Effector memory CD4-positive, alpha-beta T cell (primary cell): ENCODE measurements at regions not wholly inside any gene's neighbourhood (a gene's known extent, or its start where the extent isn't known, plus 50 kb on each side); places are given as distances from the start of the nearest gene placed in this dataset.

ENCODE experiments used
- DNase-seq, 3 donors: peaks; one replicate each; pipeline ENCODE4 v3.0.0-alpha.2; 2020
- H3K27ac ChIP-seq: 2 replicates; pipeline ENCODE4 v1.7.0; 2013; ENCODE audit warnings: mild to moderate bottlenecking, low read length, moderate library complexity; ENCODE audit not compliant: insufficient read depth, poor library complexity, severe bottlenecking
- H3K27me3 ChIP-seq: replicated peaks from 2 replicates; pipeline ENCODE4 v1.7.0; 2013; ENCODE audit warnings: mild to moderate bottlenecking, low read length; ENCODE audit not compliant: insufficient read depth, control insufficient read depth, poor library complexity, severe bottlenecking
- H3K36me3 ChIP-seq: 2 replicates; pipeline ENCODE4 v1.7.0; 2013; ENCODE audit warnings: mild to moderate bottlenecking, low read length, moderate library complexity; ENCODE audit not compliant: control insufficient read depth, insufficient read depth
- H3K4me1 ChIP-seq: 2 replicates; pipeline ENCODE4 v1.7.0; 2013; ENCODE audit warnings: low read length, mild to moderate bottlenecking; ENCODE audit not compliant: control insufficient read depth, insufficient read depth, poor library complexity, severe bottlenecking
- H3K4me3 ChIP-seq: 2 replicates; pipeline ENCODE4 v1.7.0; 2013; ENCODE audit warnings: low read length, low read depth, mild to moderate bottlenecking; ENCODE audit not compliant: insufficient read depth, poor library complexity, severe bottlenecking
- H3K9me3 ChIP-seq: 2 replicates; pipeline ENCODE4 v1.7.0; 2013; ENCODE audit warnings: mild to moderate bottlenecking, low read length, moderate library complexity; ENCODE audit not compliant: control insufficient read depth

GRCh38 chr10:8128511-8128910 lies 74.0 kb downstream of the GATA3 start:
- Histone ChIP-seq H3K9me3 (no peaks in the 10 kb centered on the region), H3K27ac (no peak overlapping the region), H3K36me3 (no peaks in the 10 kb centered on the region), H3K4me3 (no peak overlapping the region), H3K27me3 (no peaks in the 10 kb centered on the region), H3K4me1 (peaks cover 3% of the 10 kb centered on the region)
- DNase-seq: no peak

GRCh38 chr10:8129438-8129837 lies 75.0 kb downstream of the GATA3 start:
- peaks cover 3% of the 10 kb centered on the region for H3K4me1 ChIP-seq
- no peaks in the 10 kb centered on the region for H3K36me3 ChIP-seq
- no peak overlapping the region for H3K27ac ChIP-seq
- DNase-seq: no peak
- no peak overlapping the region for H3K4me3 ChIP-seq
- no peaks in the 10 kb centered on the region for H3K27me3 ChIP-seq
- H3K9me3 ChIP-seq: no peaks in the 10 kb centered on the region

DNA sequence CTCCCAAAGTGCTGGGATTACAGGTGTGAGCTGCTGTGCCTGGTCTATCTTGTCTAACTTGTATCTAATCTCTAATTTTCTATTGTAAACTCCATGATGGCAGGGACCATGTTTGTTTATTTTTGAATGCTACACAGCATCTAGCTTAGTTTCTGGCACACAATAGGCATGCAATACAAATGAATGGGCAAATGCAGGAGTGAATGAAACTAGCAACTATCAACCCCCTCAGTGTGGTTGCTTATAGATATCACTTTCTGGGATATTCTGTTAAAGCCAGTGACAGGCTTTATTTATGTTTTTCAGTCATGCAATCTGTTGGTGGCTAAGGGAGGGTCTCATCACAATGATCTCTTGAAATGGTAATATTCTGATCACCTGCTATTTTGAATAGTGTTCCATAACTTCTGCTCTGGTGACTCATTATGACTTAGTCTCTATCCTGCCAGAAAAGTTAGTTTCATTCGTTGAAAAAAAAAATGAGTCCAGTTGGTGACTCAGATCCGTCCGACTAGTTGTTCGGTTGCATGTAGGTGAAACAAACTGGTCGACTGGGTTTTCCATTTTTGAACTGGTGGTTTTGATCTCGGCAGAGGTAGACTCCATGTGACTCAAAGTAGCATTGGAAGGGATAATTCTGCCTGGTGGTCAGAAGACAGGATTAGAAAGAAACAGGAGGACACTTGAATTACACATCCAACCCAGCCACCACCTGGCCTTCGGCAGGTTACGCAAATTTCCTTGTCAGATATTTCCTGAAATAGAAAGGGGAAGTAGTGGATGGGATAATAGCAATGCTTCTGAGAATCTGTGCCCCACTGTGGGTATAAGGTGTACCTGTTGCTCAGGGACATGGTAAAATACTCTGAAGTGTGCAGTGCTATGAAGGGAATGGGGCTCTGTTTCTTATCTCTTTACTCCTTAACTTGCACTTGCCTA lies 76.8 kb downstream of the GATA3 start:
- H3K4me1 ChIP-seq: peaks cover 4% of the 10 kb centered on the region
- no peak overlapping the region for H3K27ac ChIP-seq
- no peaks in the 10 kb centered on the region for H3K36me3 ChIP-seq
- DNase-seq: no peak
- no peaks in the 10 kb centered on the region for H3K27me3 ChIP-seq
- no peaks in the 10 kb centered on the region for H3K9me3 ChIP-seq
- no peak overlapping the region for H3K4me3 ChIP-seq

- Histone ChIP-seq H3K27me3 (no peaks in the 10 kb centered on the region), H3K9me3 (no peaks in the 10 kb centered on the region), H3K4me3 (no peak overlapping the region), H3K27ac (no peak overlapping the region), H3K36me3 (no peaks in the 10 kb centered on the region), H3K4me1 (peaks cover 13% of the 10 kb centered on the region)
- DNase-seq: no peak
Measured at GRCh38 chr10:8133146-8133545, 78.7 kb downstream of the GATA3 start.

DNA sequence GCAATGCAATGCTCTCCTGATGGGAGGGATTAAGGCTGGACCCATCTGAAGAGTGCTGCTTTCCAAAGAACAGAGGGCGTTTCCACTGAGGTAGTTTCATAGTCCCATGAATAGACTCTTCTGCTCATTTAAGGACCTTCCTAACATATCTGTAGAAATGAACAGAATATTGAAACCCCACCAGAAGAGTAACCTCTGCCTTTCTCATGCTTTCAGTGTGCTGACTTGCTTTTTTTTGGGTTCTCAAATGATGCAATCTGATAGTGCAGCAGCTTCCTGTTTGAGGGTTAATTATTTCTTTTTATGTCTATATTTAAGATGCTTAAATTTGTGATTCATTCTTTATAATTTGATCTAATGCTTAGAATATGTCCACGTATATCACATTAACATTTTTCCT lies 82.2 kb downstream of the GATA3 start:
- peak overlapping the region; percentile 53 for H3K4me3 ChIP-seq
- DNase-seq: no peak
- no peaks in the 10 kb centered on the region for H3K9me3 ChIP-seq
- no peaks in the 10 kb centered on the region for H3K36me3 ChIP-seq
- H3K27ac ChIP-seq: peak overlapping the region; percentile 82
- peaks cover 10% of the 10 kb centered on the region for H3K4me1 ChIP-seq
- H3K27me3 ChIP-seq: no peaks in the 10 kb centered on the region

- peak in 2 of 3 donors; percentile 8 to 10 for DNase-seq
- Histone ChIP-seq H3K4me1 (peaks cover 10% of the 10 kb centered on the region), H3K36me3 (no peaks in the 10 kb centered on the region), H3K9me3 (no peaks in the 10 kb centered on the region), H3K27ac (peak overlapping the region; percentile 82), H3K4me3 (peak overlapping the region; percentile 53), H3K27me3 (no peaks in the 10 kb centered on the region)
Measured at GRCh38 chr10:8137272-8137681, 82.8 kb downstream of the GATA3 start.

DNA sequence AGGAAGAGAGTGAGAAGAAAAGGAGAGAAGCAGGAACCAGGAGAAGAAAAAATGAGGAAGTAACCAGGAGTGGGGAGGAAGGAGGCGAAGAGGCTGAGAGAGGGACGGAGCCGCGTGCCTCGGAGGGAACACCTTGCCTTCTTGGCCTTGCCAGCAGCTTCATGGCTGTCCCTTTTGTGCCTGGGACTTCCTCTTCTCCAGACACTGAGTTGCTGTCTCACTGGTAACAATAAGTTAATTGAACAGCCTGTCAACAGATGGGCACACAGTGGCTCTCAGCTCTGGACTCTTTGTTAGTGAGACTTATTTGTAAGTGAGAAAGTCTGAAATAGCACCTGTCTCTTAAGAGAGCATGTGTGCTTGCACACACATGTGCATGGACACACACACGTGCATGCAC lies 83.2 kb downstream of the GATA3 start:
- Histone ChIP-seq H3K27ac (peak overlapping the region; percentile 82), H3K9me3 (no peaks in the 10 kb centered on the region), H3K36me3 (no peaks in the 10 kb centered on the region), H3K4me3 (peak overlapping the region; percentile 53), H3K4me1 (peaks cover 10% of the 10 kb centered on the region), H3K27me3 (no peaks in the 10 kb centered on the region)
- peak in 1 of 3 donors; percentile 5 for DNase-seq

- Histone ChIP-seq H3K27me3 (no peaks in the 10 kb centered on the region), H3K36me3 (no peaks in the 10 kb centered on the region), H3K27ac (no peak overlapping the region), H3K4me3 (no peak overlapping the region), H3K4me1 (peaks cover 10% of the 10 kb centered on the region), H3K9me3 (no peaks in the 10 kb centered on the region)
- no peak for DNase-seq
Measured at GRCh38 chr10:8138471-8138870, 84.0 kb downstream of the GATA3 start.

- no peaks in the 10 kb centered on the region for H3K27me3 ChIP-seq
- DNase-seq: no peak
- H3K36me3 ChIP-seq: no peaks in the 10 kb centered on the region
- no peak overlapping the region for H3K27ac ChIP-seq
- no peaks in the 10 kb centered on the region for H3K4me1 ChIP-seq
- no peaks in the 10 kb centered on the region for H3K9me3 ChIP-seq
- H3K4me3 ChIP-seq: no peak overlapping the region
Measured at GRCh38 chr10:8144496-8144895, 90.0 kb downstream of the GATA3 start.

GRCh38 chr10:8146650-8147049 lies 92.2 kb downstream of the GATA3 start:
- H3K27me3 ChIP-seq: no peaks in the 10 kb centered on the region
- no peak for DNase-seq
- no peak overlapping the region for H3K4me3 ChIP-seq
- no peaks in the 10 kb centered on the region for H3K9me3 ChIP-seq
- no peak overlapping the region for H3K27ac ChIP-seq
- no peaks in the 10 kb centered on the region for H3K36me3 ChIP-seq
- no peaks in the 10 kb centered on the region for H3K4me1 ChIP-seq
